Stimulated activated CD4-positive, alpha-beta T cell treated with anti-CD3 and anti-CD28 coated beads, Interleukin-15, amount 100 ng/mL, for 1 hour (primary cell): ENCODE measurements at regions not wholly inside any gene's neighbourhood (a gene's known extent, or its start where the extent isn't known, plus 50 kb on each side); places are given as distances from the start of the nearest gene placed in this dataset.
"Not testable (repeated sequence)": the region's sequence is repeated elsewhere in the genome, so short reads cannot be mapped to it uniquely, and the experiment has no call there.

ENCODE experiments used
- DNase-seq, 2 donors: peaks; one replicate each; pipeline ENCODE4 v3.0.0-alpha.2; 2020; ENCODE audit warnings: low read depth in 1 of 2, low spot score in 1 of 2

DNA sequence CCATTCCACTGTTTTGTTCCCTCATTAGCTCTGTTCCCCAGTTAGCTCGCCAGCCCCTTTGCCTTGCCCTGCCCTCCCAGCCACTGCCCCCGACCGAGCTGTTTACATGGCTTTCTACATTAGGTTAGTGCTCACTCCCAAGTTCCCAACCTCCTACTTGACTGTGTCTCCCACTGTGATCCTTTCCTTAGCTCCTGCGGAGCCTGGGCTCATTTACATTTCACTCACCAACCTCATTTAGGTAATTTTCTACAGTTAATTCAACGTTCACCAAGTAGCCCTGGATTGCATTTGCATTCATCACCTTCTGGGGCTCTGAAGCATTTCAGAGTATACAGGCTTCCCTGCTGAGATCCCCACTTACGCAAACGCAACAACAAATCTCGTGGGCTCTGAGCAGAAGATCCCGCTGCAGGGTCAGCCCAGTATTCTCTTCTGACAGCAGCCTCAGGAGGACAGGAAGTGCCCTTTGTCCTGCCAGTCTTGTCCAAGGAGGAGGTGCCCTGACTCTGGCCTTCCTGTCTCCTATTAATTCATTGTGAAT lies 325.8 kb upstream of the CCL2 start:
- DNase-seq: no peak

DNA sequence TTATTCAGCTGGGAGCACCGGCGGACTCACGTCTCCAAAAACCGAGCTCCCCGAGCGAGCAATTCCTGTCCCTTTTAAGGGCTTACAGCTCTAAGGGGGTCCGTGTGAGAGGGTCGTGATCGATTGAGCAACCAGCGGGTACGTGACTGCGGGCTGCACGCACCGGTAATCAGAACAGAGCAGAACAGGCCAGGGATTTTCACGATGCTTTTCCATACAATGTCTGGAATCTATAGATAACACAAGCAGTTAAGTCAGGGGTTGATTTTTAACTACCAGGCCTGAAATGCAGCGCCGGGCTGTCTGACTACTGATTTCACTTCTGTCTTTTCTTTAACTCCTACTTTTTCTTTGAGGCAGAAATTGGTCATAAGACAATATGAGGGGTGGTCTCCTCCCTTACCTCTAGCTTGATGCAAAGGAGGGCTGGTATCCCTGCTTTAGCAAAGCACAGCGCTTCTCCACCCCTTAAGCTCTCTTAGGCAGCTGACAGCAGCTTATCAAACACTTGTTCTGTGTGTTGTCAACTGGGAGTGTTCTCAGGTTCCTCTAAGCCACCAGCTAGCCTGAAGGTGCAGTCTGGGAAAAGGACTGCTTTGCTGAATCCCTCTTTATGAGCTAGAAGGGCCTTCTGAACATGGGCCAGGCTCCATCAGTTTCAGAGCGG lies 323.8 kb upstream of the CCL2 start:
- not testable (repeated sequence) for DNase-seq

DNA sequence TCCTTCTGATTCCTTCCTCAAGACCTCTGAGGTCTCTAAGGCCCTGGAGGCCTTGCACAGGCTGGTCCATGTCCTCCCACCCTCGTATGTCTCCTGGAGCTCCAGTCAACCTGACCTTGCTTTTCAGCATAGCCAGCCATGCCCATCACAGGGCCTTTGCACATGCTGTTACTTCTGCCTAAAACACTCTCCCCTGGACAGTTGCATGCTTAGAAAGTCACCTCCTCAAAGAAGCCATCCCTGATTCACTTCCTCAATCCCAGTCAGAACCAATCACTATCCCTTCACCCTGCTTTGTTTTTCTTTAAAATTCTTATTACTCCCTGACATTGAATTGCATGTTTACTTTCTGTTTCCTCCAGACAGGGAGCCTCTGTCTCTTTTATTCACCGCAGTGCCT lies 322.1 kb upstream of the CCL2 start:
- DNase-seq: no peak

DNA sequence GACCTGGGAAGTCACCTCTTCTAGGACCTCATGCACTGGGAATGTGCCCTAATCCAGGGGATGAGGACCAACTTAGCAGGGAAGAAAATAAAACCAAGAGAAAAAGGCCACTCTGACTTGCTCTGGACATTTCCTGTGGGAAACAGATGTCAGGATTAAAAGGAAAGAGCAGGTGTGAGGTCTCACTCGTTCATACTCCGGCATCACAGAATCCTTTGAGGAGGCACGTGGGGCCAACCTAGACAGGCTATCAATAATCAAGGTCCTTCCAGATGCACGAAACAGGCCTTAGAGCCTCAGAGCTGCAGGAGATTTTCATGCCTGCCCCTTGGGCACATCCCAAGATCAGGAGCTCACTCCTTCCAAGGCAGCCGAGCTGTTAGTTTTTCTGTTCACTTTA lies 321.5 kb upstream of the CCL2 start:
- DNase-seq: no peak

DNA sequence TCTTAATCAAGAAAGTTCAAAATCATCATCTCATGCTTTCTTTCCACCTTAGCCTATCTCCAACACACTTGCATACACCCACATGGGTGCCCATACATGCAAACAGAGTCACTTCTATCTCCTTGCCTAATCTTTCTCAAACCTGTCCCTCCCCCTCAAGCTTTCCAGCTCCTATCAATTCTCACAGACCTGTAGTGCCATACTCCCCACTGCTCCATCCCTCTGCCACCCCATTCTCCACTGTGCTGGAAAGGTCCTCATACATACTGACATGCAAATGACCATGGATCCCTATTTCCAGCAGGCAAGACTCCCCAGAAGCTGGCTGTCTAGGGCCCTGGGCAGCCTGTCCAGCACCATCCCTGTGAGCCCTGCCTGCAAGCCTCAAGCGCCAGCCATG lies 320.4 kb upstream of the CCL2 start:
- no peak for DNase-seq

DNA sequence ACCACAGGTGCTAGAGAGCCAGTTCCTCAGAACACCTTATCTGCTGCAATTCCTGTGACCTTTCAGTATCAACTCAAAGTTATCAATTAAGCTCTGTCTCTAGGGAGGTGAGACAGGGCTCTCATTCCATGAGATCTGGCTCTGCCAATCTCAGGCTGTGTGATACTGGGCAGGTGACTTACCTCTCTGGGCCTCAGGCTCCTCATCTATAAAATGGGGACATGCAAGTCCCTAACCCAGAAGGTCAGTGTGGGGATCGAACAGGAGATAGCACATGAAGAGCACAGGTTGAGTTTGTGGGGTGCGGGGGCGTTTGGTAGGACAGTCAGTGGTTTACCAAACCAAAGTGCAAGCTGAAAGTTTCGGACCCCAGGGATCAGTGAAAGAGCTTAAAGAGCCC lies 319.3 kb upstream of the CCL2 start:
- DNase-seq: no peak

DNA sequence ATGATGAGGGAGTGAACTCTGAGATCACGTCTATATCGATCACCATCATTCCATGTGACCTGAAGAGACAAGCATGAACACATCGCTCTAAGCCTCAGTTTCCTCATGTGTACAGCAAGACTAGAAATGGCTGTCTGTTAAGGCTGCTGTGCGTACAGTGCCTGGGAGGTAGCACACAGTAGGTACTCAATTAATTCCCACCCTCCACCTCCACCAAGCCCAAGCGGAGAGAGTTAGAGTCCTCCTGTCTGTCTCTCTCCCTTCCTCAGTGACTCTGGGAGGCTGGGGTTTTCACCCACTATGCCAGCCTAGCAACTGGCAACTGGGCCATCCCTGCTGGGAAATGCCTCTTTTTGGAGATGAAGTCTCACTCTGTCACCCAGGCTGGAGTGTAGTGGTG lies 318.3 kb upstream of the CCL2 start:
- DNase-seq: no peak

DNA sequence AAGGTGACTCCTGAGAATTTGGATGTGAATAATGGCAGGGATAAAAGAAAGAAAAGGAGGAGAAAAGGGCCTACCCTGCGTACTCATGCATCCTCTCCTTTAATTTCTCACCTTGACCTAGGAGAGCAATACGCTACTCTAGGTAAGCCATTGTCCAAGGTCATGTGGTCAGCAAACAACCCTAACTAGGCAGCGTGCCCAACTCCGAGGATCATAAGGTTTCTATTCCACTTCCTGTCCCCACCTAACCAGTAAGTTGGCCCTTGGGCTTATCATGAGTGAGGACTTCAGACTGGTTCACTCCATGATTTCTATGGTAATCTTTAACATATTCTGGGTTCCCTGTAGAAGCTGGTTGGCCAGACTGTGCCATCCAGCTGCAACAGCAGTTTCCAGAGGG lies 315.1 kb upstream of the CCL2 start:
- no peak for DNase-seq

DNA sequence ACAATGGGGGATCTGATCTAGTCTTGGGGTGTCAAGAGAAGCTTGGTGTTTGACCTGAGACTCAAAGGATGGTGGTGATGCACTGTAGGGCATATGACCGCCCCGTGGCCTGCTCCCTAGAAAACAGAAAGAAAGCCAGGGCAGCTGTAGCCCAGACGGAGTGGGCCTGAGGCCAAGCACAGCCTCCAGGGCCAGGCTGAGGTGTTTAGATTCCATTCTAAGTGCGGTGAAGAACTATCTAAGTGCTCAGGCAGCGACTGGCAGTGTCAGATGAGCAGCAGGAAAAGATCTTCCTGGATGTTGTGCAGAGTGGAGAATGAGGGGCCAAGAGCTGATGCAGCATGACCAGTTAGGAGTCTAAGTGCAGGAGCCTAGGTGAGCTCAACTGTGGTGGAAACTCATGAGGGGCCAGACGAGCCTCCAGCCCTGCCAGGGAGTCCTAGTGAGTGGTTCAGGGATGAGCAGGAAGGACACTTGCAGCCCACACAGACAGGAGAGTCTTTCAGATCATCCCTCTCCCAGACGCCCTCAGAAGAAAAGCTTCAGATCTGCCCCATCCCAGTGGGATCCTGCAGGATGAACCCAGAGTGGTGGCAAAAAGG lies 314.2 kb upstream of the CCL2 start:
- no peak for DNase-seq

DNA sequence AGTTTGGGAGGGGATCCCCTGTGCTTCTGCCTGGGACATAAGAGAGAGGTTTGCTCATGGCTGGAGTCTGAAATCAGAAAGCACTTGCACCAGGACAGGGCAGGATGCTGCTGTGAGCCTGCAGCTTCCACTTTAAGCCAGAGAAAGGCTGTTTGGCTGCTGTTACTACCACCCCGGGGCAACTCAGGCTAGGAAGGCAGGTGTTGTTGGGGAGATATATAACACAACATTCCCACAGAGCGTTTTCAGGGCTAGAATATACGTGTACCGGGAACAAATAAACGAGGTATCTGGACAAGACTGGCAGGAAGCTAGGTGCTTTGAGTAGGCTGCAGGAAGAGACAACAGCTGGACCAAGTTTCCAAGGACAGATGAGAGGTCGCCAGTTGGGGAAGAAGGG lies 313.3 kb upstream of the CCL2 start:
- no peak for DNase-seq

DNA sequence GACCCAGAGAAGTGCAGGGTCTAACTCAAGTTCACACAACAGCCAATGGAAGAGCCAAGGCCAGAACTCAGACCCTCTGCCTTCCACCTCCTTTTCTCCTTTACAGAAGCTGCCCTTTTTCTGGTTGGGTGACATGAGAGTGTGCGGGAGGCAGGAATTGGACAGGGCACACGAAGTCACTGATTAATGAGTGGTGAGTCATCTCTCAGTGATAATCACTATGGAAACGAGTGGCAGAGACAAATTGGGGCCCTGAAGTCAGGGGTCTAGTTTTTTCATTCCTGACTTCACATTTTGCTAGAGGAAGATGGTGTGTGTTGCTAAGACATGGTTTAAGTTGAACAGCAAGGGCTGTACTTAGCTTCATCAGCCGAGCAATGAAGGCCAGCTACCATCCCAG lies 312.7 kb upstream of the CCL2 start:
- no peak for DNase-seq

DNA sequence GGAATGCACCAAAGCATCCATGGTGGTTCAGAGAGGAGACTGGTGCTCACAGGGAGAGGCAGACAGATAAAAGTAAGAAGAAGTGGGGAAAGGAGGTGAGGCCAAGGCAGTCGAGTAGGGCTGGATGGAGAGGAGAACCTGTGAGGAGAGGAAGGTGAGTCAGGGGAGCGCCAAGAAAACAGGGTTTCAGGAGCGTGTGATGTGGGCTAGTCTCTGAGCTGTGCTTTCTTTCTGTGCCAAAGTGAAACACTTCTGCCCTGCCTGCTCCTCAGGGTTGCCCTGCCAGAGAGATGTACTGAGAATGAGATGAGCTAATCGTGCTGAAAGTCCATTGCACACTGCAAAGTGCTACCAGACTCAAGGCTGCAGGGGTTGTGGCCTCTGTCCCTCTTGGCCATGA lies 310.7 kb upstream of the CCL2 start:
- no peak for DNase-seq

DNA sequence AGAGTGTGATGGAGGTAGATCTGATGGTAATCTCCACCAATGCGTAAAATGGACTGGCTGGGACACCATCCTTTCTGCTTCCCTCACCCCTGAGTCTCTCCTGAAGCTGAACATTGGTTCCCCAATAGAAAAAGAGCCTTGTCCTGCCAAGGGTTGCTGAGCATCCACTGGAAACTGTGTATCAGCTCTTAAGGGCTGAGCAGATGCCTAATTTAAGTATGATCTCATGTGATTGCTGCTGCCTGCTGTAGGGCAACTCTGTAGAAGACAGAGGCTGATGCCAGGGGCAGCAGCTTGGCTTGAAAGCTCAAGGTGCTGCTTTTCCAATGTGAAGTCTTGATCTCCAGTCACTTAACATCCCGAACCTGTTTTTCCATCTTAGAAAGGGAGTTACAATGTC lies 310.3 kb upstream of the CCL2 start:
- no peak for DNase-seq

DNA sequence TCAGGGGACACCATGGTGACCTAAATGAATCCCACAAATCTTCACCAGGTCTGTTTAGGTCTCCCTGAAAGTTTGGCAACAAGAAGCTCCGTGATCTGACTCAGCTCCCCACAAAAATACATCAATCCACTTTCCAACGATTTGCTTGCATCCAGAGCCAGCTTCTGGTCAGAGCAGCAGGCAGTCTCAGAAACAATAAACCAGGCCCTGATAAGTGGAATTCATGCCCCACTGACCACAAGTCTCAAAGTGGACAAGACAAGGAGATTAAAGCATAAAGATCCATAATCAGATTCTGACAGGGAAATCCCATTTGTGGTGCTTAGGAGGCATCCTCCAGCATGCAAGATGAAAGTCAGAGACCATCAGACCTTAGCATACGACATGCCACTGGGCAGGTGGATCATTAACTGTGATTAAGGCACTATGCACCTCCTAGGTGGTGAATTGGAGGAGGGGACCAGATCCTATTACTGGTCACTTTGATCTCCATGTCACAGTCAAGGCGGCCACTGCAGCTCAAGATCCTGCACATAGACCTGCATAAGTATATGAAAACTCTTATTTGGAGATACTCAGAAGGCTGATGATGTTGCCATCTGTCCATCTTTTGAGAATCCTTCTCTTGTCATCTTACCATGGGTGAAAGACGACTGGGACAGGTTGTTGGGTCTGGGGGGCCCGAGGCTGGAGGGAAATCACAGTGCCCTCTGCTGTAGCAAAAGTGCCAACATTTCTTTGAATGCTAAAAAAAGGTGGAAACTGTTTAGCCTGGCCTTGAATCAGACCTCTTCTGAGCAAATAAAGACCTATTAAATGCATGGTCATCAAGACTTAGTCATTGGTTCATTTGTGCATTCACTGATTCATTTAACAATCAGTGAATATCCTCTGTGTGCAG lies 309.2 kb upstream of the CCL2 start:
- DNase-seq: no peak

DNA sequence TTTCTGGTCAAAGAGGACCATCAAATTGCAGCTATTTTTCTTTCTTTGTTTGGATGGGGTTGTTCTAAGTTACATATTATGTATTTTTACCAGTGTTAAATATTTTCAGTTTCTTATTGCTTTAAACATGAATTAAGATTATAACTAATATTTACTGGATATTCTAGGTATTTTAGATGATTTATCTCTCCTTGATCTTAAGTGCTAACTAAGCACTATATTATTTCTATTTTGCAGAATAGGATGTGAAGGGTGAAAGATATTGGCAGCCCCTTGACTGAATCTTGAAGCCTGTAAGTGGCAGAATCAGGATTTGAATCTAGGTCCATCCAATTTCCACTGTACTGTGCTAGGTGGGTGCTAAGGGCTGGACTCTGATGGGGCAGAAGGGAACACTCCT lies 307.3 kb upstream of the CCL2 start:
- no peak for DNase-seq

DNA sequence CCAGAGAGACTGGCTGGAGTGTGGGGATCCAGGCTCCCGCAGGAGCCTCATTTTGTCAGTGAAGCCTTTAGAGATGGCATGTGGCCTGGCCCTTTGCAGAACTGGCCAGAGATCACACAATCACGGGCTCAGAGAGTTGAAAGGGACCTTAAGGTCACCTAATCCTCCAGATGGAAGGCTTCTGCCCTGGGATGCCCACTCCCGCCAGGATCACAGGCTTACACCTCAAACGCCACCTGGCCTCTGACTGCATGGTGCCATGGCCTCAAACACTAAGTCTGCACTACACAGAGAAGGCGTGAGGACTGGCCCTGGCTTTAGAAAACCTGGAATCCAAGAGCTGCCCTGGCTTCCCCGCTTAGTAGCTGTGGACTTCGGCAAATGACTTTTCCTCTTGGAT lies 306.8 kb upstream of the CCL2 start:
- DNase-seq: no peak

DNA sequence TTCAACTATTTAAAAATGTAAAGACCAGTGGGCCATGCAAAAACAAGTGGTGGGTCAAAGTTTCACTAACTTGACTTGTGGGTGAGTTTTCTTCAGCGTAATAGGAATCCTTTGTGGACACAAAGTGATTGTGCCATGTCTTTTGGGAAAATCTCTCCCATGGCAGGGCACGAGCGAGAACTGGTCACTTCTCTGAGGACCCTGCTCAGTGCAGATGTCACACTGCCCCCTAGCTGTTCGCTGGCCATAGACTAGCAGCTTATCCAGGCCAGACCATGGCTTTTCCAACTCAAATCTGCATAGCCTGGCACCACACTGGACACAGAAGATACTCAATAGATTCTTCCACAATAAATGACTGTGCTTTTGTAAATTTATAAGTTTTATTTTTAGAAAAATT lies 306.0 kb upstream of the CCL2 start:
- no peak for DNase-seq

DNA sequence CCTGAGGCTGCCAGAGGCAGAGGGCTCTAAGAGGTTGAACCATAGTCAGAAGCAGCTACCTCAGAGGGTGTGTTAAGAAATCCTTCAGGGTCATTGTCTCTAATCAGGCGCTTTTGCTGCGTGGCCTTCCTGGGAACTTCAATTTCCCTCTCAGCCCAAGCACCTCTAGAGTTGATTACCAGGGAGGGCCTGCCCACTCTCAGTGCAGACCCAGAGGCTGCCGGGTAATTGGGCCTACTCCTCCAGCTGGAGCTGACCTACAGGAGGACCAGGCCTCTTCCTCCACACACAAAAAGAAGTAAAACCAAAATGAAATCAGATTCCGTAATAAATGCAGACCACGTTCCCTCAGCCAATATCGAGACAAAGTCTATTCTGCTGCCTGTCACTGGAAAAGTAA lies 305.0 kb upstream of the CCL2 start:
- DNase-seq: no peak

DNA sequence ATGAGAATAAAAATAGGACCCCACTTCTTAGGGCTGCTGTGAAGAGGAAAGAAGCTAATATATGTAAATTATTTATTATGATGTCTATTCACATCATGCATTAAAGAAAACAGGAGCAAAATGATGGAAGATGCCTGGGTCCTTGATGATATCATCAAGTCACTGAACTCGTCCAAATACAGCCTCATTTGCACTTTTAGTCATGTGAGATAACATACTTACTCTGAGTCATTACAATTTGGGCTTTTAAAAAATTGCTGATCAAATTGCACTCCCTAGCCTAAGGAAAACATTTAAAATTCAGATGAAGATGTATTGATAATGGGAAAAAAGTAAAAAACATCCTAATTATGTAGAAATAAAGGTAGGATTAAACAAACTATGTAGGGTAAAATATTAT lies 302.7 kb upstream of the CCL2 start:
- no peak for DNase-seq

DNA sequence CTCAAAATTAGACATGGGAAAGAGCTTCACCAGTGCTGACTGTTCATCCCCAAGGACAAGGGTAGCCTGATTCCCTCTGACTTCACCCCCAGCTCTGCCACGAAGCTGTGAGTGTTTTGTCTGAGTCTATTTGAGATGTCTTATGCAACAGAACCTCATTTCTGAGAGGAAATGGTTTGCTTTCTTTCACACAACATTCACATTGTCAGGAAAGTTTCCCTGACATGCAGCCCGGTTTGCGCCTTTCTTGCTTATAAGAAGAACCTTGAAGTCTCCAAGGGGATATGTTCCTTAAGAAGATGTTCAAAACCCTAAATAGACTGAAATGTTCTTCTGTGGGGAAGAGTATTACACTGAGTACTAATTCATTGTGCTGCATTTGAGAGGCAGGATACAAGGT lies 300.5 kb upstream of the CCL2 start:
- DNase-seq: no peak

DNA sequence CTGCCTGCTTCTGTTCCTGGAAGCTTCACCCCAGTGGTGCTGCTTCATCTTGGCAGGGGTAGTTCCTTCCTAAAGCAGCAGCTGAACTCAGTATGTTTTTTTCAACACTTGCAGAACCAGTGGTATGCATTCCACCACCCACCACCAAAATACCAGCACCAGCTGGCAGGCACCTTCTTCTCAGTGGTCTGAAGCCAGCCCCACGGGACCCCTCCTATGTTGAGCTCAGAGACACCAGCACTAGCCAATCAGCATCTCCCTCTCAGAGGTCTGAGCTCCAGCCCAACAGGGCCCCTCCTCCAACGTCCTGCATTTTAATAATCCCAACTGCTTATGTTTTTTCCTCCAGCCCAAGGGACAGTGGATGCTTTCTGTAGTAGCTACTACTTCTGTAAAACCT lies 299.6 kb upstream of the CCL2 start:
- DNase-seq: no peak

DNA sequence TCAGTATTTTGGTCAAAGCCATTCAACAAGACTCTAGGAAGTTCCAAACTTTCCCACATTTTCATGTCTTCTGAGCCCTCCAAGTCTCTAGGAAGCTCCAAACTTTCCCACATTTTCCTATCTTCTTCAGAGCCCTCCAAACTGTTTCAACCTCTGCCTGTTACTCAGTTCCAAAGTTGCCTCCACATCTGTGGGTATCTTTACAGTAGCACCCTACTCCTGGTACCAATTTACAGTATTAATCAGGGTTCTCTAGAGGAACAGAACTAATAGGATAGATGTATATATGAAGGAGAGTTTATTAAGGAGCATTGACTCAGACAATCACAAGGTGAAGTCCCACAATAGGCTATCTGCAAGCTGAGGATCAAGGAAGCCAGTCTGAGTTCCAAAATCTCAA lies 296.0 kb upstream of the CCL2 start:
- not testable (repeated sequence) for DNase-seq
